GM19468 (cell line): ENCODE measurements at regions not wholly inside any gene's neighbourhood (a gene's known extent, or its start where the extent isn't known, plus 50 kb on each side); places are given as distances from the start of the nearest gene placed in this dataset.

Source experiments
- ATAC-seq: cut with Tn5 transposase; IDR thresholded peaks from one replicate; pipeline ENCODE4 v1.9.1; 2021; ENCODE audit warnings: mild to moderate bottlenecking, moderate library complexity, moderate number of reproducible peaks; ENCODE audit not compliant: unreplicated experiment; ENCODE audit errors: extremely low read depth

DNA sequence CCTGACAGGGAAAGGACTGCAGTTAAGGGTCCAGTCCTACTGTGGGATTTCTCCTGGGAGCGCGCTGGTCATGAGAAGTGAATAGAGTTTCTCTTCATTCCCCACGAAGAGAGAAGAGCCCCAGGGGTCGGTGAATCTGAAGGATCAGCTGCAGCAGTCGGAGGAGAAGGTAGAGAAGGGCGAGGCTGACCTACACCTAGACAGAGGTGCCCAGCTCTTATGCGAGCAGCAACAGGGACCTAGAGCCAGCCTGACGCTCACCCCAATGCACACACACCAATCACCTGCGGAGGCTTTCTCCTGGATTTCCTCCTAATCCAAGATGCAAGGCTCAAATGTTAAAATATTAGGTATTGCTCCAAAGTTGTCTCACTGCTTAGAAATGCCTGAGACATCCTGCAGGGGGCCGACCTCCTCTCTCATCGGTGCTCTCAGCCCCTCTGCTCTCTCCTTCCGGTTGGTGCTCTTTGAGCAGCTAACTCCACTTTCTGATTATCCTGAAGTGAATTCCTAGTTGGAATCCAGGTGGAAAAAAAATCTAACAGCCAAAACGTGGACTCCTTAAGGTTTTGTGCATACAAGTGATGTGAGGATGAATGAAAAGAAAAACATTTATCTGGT lies 176.4 kb downstream of the AHR start:
- ATAC-seq = no peak

DNA sequence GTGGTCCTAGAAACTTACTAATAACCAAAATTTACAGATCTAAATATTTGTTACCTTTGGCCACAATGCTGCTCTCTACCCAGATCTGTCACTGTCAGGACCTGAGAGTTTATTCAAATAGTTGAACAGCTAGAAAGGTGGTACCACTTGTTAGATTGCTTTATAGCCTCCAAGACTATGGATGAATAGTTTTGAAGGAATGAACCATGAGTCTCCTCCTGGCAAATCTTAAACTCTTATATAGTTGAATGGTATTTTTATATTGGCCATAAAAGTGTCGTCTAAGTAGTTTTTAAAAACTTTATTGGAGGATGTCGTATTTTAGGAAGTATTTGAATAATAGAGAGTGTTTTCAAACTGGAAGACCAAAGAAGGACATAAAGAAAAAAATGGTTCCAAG lies 178.7 kb downstream of the AHR start:
- ATAC-seq = no peak

- no peak for ATAC-seq
Measured at GRCh38 chr7:17481118-17481517, 182.7 kb downstream of the AHR start.

DNA sequence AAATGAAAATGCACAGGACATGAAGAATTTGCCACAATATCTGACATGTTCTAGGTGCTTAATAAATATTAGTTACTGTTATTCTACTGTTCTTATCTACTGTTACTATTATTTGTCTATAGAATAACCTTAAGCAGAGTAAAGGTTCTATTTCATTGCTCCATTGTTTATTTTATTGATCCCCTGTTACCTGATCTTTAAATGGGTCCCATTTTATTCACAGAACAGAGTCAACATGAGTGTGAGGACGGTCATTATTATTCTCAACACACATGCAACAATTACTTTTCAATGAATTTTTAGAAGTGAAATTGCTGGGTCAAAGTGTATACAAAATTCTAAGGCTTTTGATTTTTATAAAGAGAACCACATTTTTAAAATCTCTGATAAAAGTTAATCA lies 186.9 kb downstream of the AHR start:
- no peak for ATAC-seq

DNA sequence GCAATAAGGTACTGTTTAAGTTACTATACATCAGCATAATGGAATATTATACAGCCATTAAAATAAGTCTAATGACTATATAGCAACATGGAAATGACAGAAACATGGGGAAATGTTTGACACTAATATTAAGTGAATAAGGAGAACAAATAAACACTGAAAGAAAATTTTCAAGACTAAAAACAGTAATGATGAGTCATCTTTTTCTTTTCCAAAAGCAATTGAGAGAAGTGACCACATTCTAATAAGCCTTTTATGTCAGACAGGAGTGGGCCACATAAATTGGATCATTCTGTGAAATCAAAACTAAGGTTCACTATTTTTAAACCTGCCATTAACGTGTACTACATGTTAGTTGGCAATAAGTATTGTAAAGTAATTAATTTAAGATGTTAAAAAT lies 187.5 kb downstream of the AHR start:
- no peak for ATAC-seq

- no peak for ATAC-seq
Measured at GRCh38 chr7:17486835-17487234, 188.4 kb downstream of the AHR start.

DNA sequence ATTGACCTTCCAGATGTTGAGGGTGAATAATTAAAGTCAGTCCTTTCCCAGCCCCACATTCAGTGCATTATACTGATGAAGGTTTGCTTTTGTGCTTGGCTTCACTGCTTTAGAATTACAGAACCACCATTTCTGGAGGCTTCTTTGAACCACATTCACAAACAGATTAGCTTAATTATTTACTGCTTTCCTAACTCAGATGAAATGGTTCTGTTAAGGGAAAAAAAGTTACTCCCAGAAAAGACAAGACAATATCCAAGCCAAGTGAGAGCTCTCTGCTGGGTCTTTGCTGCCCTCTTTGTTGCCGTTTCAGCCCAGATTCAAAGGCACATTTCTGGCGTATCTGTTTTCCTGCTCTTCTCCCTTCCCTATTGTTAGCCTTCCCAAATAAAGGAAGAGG lies 188.9 kb downstream of the AHR start:
- no peak for ATAC-seq

- ATAC-seq = no peak
Measured at GRCh38 chr7:17488829-17489228, 190.4 kb downstream of the AHR start.

- ATAC-seq = no peak
Measured at GRCh38 chr7:17489961-17490360, 191.5 kb downstream of the AHR start.

DNA sequence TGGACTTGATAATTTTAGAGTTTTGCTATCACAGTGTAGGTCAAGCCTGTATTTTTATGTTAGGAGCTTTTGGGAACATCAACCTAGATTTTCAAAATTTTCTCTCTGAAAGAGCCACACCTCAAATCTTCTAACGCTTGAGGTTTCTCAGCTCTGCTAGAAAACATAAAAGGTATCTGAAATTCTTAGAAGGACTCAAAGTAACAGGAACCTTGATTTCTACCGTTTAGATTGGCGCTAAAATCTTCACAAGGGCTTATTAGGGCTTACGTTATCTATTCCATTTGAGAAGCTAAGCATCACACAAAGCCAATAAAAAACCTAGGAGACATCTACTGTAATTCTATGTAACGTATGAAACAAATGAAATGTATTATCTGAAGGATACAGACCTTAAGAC lies 192.4 kb downstream of the AHR start:
- ATAC-seq = no peak

DNA sequence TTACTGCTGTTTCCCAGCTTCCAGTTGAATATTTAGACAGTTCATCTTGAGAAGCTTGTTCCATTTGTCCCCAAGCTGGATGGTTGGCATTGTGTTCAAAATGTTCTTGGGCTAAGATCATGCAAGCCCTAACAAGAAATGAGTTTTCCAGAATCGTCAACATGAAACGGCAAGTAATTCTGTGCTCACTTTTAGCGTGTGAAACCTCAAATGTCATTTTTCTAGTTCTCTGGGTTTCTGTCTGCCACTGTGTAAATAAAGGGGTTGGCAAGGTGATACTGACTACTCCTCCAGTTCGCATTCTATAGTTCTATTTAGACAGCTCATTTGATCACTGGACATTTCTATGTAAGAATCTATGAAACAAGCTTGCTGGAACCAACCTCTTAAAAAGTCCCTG lies 194.0 kb downstream of the AHR start:
- no peak for ATAC-seq

- ATAC-seq = no peak
Measured at GRCh38 chr7:17493446-17493845, 195.0 kb downstream of the AHR start.

- no peak for ATAC-seq
Measured at GRCh38 chr7:17495655-17496394, 197.4 kb downstream of the AHR start.

DNA sequence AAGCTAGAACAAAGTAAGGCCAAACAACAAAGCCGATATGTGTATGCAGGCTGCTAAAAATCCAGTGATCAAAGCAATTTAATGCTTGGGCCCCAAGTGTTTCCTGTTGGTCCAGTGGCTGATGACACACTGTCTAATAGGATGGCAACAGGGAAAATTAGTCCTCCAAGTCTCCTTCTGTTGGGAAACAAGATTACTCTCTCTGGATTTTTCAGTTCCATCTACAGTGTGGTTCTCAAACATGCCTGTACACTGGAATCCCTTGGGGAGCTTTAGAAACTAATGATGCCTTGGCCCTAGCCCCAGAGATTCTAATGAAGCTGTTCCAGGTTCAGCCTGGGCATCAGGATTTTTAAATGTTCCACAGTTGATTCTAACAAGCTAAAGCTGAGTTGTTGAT lies 198.7 kb downstream of the AHR start:
- ATAC-seq = no peak

DNA sequence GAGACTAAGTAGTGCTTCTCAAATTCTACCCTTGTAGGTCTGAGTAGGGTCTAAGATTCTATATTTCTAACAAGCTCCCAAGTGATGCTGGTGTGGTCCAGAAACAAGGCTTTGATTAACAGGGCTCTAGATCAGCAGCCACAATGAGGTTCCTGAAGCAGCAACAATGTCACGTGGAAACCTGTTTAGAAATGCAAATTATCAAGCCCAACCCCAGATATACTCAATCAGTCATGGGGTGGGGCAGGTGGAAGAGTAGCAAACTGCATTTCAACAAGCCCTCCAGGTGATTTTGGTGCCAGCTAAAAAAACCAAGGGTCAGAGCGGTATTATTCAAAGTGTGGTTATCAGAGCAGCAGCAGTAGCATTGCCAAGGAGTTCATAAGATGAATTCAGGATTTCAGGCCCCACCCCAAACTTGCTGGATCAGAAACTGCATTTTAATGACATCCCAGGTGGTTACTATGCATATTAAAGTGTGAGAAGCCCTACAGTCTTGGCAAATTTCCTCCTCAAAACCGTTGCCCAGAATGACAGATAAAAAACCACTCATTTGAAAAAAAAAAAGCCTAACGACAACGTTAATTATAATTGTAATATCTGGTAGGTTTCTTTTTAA lies 199.2 kb downstream of the AHR start:
- no peak for ATAC-seq

DNA sequence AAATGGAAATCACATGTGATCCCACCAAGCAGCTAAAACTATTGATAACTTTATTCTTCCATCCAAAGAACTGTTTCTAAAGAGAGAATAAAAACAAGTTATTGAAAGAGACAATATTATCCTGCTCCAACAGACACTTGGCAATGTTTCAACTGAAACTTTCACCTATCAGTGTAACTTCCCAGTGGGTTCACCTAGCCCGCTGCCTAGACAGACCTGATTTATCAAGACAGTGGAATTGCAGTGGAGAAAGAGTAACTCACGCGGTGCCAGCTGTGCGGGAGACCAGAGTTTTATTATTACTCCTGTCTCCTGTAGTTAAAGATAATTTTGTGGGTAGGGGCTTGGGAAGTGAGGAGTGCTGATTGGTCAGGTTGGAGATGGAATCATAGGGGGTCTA lies 199.8 kb downstream of the AHR start:
- no peak for ATAC-seq

GRCh38 chr7:17500736-17501135 lies 202.3 kb downstream of the AHR start:
- no peak for ATAC-seq

GRCh38 chr7:17501441-17502212 lies 203.2 kb downstream of the AHR start:
- no peak for ATAC-seq

DNA sequence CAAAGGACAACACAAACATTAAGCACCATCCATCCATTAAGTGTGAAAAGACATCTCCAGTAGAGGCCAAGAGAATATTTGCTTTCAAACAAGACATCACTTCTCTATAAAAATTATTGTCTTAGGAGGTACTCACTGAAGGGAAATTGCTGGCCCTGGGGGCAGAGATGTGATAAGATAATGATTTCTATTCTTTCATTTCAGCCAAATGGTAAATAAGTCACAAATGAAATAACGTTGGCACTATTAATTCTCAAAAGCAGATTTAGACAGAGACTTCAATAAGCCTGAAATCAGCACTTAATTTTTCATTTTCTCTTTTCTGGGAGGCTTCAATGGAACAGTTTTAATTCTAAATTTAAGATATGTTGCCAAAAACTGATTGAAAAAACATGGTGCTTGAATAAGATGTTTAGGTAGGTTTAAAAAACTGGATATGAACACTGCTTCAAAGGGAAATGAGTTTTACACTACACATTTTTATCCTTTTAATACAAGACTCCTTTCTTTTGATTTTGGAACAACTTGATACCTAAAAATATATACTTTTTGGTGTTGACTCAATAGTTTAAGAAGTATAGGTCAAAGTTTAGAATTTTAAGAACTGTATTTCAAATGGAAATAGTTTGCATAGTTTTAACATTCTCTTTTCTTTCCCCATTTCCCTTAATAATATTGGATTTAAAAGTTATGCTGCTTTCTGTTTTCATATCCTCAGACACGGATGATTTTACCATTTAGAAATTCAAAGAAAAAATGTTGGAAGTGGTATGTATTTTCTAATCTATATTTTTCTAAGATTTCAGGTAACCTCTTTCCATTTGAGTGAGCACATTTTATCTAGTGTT lies 204.0 kb downstream of the AHR start:
- no peak for ATAC-seq

DNA sequence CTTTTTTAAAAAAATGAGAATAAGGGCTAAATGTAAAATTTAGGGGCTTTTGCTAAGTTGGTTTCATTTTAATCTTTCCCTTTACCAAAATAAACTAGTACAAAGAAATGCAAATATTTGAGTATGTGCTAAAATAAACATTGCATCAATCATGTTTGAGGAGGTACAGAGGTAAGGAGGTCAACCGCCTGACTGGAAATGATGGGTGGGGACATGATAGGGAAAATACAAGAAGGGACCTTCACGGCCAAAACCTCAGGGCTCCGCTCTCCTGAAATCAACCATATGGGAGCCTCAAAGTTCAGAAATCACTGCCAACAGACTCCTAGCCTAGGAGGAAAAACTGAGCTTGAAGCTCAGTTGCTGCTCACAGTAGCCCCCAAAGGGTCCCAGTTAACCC lies 207.6 kb downstream of the AHR start:
- ATAC-seq = no peak
